WI38 (cell line): ENCODE measurements at regions not wholly inside any gene's neighbourhood (a gene's known extent, or its start where the extent isn't known, plus 50 kb on each side); places are given as distances from the start of the nearest gene placed in this dataset.

Experiments
- H3K4me3 ChIP-seq: 2 replicates; pipeline ENCODE4 v1.5.1; 2011; ENCODE audit warnings: low read depth, mild to moderate bottlenecking, control low read depth, low read length
- TF ChIP-seq, protein P1 (sequence below): IDR thresholded peaks from 2 replicates; pipeline ENCODE4 v1.5.1; 2012; ENCODE audit warnings: low read depth, mild to moderate bottlenecking, control low read depth, low read length

DNA sequence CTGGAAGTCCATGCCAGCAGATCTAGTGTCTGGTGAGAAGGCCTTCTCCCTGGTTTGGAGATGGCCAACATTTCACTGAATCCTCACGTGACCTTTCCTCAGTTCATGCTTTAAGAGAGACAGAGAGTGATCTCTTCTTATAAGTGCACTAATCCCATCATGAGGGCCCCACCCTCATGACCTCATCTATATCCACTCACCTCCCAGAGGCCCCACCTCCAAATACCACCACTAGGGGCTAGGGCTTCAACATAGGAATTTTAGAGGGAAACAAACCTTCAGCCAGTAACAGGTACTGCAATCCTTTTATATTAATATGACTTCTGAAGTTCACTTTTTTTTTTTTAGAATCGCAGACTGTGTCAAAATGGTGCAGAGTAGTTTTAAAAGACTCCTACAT is 496.9 kb upstream of the ADAMTS16 start:
- TF ChIP-seq, protein P1, sequence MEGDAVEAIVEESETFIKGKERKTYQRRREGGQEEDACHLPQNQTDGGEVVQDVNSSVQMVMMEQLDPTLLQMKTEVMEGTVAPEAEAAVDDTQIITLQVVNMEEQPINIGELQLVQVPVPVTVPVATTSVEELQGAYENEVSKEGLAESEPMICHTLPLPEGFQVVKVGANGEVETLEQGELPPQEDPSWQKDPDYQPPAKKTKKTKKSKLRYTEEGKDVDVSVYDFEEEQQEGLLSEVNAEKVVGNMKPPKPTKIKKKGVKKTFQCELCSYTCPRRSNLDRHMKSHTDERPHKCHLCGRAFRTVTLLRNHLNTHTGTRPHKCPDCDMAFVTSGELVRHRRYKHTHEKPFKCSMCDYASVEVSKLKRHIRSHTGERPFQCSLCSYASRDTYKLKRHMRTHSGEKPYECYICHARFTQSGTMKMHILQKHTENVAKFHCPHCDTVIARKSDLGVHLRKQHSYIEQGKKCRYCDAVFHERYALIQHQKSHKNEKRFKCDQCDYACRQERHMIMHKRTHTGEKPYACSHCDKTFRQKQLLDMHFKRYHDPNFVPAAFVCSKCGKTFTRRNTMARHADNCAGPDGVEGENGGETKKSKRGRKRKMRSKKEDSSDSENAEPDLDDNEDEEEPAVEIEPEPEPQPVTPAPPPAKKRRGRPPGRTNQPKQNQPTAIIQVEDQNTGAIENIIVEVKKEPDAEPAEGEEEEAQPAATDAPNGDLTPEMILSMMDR = no peak
- H3K4me3 ChIP-seq = no peak overlapping the region

DNA sequence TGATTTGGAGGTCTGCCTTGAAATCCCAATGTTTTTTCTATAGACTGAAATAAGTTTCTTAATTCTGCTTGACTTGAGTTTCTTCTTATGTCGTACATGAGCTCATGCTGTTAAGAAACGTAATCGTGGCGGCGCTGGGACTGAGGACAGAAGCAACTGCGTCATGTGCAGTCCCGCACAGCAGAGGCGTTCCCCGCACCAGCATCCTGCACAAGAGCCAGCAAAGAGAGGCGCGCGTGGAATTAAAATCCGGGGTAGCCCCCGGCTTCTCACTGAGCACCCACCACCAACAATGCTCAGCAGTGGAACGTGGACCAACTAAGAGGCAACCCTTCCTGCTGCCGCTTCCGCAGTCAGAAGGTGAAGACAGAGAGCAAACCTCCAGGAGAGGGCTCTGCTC is 496.2 kb upstream of the ADAMTS16 start:
- H3K4me3 ChIP-seq = no peak overlapping the region
- TF ChIP-seq, protein P1 = no peak

DNA sequence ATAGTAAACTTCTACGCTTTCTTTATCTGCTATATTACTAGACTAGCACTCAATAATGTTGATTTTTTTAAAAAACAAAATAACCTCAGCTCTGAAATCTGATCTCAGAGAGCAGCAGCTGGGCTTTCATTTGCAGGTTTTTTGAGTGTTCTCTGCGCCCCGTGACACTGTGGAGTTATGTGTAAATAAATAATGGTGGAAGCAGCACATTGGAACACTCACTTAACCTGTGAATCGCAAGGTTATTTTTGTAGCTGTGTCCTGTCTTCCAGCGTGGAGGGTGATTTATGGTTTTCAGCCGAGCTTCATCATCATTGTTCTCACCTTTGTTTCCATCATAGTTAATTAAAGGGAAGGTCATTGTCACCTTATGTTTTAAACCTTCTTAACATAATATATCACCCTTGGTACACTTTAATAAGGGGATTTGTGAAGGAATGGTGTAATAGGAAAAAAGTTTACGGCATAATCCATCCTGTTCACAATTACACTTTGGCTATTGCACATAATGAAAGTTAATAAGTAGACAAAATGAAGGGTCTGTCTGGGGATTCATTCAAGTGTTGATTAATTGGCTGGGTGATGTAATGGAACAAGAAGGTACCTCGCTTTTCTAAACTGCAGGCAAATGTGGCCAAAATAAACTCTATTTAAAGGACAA is 493.3 kb upstream of the ADAMTS16 start:
- TF ChIP-seq, protein P1 = no peak
- H3K4me3 ChIP-seq = no peak overlapping the region

DNA sequence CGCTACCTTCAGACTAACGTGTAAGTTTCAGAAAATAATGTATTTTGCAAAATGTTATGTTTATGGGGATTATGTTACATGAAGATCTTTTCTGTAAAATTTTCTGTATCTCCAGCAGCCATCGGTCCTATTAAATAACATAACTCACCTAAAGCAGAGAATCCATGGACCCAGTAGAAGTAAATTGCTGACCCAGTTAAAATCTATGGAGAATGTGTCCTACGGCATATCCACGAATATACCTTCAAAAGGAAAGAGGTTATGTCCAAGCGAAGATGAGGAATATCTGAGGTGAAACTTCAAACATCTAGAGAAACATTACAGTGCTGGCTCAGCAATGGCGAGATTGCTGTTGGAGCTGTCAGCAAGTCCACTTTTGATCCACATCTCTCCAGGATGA is 492.2 kb upstream of the ADAMTS16 start:
- TF ChIP-seq, protein P1 = no peak
- no peak overlapping the region for H3K4me3 ChIP-seq

DNA sequence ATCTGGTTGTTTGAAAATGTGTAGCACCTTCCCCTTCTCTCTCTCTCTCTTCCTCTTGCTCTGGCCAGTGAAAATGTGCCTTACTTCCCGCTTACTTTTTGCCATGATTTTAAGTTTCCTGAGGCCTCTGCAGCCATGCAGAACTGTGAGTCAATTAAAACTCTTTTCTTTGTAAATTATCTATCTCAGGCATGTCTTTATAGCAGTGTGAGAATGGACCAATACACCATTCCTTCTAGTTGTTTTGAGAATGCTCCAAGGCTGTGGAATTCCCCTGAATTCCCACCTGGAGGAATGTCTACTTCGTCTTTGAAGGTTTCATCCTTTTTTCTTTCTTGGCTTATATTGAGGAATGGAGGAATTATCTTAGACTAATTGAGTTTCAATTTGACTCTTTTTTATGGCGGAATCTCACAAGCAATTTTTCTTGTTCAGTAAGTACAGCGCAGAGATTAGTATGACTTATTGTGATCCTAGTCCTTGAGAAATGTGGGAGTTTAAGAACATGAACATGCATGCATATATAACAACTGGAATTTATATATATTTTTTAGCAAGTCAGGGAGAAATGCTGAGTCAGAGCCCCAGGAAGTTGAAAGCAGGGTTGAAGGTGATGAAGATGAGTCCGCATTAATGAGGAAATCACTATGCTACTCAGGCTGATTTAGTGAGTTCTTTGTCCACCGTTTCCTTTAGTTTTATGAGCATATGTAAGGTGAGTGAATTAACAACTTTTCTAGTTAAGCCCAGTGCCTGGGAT is 488.1 kb upstream of the ADAMTS16 start:
- H3K4me3 ChIP-seq = no peak overlapping the region
- TF ChIP-seq, protein P1 = no peak

DNA sequence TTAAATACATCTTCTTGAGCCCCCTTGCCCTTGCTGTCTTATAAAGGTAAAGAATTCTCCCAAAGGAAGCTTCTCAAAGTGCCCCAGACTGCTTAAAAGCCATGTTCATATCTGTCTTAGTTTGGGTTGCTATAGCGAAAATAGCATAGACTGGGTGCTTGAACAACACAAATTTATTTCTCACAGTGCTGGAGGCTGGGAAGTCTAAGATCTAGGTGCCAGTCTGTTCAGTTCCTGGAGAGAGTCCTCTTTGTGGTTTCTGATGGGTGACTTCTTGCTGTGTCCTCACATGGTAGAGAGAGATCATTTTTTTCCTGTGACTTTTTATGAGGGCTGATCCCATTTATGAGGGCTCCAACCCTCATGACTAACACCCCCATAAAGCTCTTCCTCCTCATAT is 486.7 kb upstream of the ADAMTS16 start:
- TF ChIP-seq, protein P1 = no peak
- H3K4me3 ChIP-seq = no peak overlapping the region

DNA sequence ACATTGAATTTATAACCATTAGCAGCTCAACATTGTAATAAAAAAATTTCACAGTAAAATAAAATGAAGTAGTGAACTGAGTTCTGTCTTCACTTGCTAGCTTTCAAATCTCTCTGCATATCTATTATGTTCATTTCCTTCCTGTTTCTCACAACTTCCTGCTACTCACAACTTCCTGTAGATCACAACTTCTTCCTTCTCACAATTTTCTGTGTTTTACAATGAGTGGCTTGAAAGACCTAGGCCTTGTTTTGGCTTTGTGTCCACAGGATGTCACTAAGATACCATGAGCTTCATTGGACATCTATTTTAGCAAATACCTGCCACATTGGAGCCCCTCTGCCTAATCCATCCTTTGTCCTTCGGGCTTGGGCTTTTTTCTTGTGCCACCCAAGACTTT is 480.3 kb upstream of the ADAMTS16 start:
- TF ChIP-seq, protein P1 = no peak
- H3K4me3 ChIP-seq = no peak overlapping the region
